GM04503 (cell line): ENCODE measurements at regions not wholly inside any gene's neighbourhood (a gene's known extent, or its start where the extent isn't known, plus 50 kb on each side); places are given as distances from the start of the nearest gene placed in this dataset.

ENCODE experiments used
- DNase-seq: peaks from one replicate; pipeline ENCODE4 v3.0.0-alpha.2; 2012; ENCODE audit warnings: low read depth

DNA sequence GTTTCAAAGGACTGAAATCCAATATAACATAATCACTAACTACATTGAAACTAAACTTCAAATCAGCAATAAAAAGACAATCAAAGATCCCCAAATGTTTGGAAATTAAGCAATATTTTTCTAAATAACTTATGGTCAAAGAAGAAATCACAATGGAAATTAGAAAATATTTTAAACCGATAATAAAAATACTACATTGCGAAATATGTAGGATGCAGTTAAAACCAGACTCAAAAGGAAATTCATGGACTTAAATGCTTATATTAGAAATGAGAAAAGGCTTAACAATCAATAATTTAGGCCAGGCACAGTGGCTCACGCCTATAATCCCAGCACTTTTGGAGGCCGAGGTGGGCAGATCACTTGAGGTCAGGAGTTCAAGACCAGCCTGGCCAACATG lies 79.0 kb upstream of the HAAO start:
- no peak for DNase-seq

DNA sequence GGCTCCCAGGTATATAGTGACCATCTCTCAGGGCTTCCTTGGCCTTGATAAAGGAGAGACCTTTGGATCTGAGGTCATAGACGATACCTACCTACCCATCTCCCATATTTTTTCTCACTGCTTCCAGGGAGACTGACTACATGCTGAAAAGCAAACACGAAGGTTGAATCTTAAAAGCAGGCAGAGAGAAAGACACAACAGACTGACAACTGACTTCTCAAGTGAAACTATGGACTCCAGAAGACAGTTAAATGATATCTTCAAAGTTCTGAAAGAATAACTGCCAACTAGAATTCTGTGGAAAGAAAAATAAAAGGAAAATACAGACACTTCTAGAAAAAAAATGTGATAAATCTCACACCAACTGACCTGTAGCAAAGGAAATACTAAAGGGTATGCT lies 76.5 kb upstream of the HAAO start:
- no peak for DNase-seq

DNA sequence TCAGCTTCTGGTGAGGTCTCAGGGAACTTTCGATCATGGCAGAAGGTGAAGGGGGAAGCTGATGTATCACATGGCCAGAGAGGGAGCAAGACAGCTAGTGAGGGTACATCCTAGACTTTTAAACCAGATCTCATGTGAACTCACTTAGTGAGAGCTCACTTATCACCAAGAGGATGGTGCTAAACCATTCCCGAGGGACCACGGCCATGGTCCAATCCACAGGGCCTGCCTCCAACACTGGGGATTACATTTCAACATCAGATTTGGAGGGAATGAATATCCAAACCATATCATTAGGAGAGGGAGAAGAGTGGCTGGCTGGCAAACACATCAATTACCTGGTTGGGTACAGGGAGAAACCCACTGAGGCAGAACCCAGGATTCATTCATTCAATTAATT lies 75.7 kb upstream of the HAAO start:
- DNase-seq: no peak

DNA sequence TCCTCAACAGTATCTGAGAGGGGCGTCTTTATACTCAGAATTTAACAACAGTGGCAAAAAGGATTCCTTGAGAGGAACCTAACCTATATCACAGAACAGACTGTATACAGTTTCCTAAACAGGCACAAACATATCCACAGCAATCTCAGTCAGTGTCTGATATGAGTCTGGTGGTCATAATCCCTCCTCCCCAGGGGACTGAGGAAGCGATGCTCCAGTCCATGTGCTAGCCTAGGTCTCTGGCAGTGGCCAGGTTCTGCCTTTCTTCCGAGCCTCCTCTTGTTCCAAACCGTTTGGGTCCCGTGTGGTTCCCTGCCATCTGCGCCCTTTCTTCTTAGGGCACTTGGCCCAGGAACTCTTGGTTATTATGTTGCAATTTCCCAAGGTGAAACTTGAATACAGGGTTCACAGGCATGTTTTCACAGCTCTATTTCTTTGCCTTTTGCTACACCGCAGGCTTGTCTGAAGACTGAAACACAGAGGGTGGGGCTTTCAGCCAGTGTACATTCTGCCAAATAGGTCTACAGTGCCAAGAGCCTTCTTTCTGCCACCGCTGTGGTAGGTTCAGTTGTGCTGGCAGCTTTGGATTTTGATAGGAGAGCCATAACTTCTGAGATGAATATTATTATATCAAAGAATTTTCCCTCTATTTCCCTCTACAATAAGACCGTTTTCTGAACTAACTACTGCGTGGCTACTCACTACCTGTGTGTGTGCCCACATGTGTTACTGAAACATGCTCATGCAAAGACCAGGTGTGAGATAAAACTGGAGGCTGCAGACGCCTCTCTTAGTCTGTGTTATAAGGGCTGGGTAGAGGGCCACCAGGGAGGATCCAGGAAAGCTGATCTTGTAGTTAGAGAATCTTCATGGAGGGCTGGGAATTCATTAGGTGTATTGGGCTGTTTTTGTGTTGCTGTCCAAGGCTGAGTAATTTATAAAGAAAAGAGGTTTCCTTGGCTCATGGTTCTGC lies 75.0 kb upstream of the HAAO start:
- DNase-seq: no peak

DNA sequence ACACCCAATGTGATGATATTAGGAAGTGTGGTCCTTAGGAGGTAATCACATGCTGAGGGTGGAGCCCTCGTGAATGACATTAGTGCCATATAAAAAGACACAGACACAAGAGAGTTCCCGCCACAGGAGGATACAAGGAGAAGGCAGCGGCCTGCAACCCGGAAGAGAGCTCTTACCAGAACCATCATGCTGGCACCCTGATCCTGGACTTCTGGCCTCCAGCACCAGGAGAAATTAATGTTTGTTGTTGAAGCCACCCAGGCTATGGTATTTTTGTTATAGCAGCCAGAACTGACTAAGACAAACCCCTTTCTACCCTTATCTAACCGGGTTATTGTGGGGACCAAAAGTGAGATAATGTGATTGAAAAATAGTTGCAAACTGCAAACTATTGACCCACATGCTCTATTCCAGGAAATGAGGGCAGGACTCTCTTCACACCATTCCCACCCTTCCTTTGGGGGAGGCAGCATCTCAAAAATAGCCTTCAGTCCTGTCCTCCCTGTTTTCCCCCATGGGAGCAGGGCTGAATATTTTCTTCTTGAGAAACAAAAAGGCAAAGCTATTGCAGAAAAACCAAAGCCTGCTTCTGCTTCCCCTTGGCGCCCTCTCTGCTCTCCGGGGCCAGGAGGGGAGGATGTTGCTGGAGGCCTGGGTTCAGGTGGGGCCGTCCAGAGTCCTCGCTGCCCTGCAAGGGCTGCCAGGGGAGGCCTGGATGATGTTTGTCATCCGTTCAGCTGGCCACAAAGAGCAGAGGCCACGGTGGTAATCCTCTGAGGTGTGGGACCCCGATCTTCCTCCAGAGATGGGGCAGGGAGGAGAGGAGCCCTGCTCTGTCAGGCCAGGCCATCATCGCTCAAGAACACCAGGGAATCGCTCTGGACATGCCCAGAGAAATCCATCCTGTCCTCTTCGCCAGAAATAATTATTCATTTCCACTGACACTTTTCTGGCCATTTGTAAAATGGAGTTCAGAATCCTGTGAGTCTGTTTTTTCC lies 73.8 kb upstream of the HAAO start:
- DNase-seq: no peak

DNA sequence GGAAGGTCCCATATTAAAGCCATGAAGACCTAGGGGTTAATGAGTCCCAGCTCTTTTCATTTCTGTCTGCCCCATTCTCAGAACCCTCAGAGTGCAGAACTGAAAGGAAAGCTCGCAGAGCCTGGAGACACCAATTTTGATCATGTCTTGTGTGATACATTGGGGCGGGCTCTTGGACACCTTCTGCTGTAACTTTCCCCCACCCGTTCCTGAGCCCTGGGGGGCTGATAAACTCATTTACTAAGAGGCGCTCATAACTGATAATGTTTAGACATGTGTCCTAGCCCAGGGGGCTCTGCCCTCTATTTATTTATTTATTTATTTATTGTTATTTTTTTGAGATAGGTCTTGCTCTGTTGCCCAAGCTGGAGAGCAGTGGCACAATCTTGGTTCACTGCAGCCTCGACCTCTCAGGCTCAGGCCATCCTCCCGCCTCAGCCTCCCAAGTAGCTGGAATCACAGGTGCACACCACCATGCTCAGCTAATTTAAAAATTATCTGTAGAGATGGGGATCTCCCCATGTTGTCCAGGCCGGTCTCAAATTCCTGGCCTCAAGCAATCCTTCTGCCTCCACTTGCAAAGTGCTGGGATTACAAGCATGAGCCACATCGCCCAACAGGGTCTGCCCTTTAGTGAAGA lies 72.4 kb upstream of the HAAO start:
- DNase-seq: no peak

DNA sequence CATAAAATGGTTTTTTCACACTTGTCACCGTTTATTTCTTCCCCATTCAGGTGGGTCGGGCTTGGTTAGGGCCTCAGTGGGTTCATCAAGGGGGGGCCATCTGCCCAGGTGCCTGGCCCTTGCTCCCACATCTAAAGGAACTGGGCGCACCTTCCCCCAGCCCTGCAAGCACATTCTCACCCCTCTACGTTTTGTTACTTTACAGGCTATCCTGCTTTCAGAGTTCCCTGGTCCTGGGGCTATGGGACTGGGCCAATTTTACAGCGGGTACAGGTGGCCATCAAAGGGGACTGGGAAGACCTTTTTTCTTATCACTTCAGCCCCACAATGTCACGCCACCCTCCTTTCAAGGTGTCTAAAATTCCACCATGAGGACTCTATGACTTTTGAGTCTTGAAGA lies 71.8 kb upstream of the HAAO start:
- no peak for DNase-seq

DNA sequence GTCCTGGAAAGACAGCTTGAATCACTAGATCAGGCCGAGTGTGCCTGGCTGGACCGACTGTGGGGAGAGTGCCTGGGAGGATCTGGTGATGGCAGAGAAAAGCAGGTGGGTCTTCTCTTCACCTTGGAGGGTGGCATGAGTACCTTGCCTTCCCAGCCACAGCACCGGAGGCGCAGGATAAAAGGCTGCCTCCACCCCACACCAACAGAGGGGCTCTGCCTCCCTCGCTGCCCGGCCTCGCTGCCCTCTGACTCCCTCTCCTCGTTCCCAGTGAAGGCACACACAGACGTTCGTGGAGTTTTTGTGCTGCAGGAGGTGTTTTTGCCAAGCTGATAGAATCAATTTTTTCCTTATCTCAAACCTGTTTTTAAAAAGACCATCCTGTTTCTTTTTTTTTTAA lies 71.4 kb upstream of the HAAO start:
- no peak for DNase-seq

DNA sequence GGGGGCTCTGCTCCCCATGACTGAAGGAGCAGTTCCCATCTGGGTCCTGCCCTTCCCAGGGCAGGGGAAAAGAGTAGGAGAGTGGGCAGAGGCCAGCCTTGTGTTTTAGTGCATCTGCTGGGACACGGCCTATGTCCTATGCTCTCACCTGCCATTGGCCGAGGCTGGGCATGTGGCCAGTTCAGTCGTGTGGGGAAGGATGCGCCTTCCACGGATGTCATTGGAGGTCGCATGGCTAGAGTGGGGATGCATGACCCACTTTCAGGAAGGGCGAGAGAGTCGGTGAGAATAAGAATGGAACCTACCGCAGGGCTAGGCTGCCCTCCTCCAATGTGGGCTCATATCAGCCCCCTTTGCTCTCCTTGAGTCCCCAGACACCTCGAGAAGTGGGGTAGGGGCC lies 70.9 kb upstream of the HAAO start:
- DNase-seq: no peak

DNA sequence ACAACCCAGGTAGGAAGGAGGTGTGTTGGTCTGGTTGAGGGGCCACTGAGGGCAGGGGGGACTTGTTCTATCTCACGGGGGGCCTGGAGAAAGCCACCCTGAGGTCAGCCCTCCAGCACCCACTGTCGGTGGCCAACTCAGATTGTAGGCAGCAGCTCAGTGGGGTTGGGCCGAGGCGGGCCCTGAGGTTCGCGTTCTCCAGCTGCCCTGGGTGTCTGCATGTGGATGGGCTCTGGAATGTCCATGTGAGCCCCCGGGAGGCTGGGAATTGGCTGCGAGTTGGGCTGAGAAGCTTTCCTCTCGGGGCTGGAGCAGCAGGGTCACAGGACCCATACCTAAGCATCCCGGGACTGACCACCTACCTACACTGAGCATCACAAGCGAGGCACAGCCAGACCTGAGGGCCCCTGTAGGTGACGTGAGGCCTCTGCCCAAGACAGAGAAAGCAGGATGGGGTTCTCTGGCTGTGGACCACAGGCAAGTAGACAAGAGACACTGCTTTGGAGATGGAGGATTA lies 70.3 kb upstream of the HAAO start:
- no peak for DNase-seq

DNA sequence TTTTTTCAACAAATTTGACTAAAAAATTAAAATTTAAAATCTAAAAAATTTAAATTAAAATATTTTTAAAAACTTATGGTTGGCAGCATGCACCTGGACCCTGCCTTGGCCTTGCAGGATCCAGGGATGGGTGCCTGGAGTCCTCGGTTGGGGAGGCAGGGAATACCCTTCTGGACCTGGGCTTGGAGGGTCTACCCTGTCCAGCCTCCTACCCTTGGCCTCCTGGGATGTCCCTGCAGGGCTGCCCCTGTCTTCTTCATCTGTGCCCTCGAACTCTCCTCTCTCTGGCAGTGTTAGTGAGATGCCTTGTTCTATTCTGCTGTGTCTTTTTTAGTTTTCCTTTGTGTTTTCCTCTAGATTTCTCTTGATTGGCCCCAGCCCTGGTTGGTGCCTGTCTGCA lies 68.9 kb upstream of the HAAO start:
- no peak for DNase-seq

DNA sequence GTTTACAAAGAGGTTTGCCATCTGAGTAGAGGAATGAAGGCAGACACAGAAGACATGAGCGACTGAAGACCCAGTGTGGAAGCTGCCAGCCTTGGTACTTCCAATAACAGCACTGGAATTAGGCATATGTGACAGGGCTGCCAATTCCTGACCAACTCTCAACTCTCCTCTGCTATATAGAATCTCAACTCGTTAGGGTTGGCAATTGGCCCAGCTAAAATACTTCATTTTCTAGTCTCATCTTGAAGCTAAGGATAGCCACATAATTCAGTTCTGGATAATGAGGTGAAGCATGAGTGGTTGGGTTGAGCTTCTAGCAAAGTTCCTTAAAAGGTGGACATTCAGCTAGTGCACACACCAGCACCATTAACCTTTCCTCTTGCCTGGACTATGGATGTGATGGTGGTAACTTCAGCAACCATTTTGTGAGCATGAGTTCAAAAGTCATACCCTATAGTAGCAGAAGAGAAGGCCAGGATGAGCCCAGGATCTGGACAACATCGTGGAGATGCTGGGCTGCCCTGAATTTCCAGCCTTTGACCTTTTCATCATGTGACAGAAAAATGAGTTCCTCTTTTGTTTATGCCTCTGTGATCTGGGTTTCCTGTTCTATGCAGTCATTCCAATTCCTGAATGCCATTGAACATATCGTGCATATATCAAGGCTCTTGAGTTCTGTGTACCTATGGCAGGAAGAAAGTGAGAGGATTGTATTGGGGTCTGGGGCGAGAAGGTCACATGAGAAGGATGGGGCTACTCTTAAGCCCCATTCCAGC lies 68.1 kb upstream of the HAAO start:
- DNase-seq: no peak

DNA sequence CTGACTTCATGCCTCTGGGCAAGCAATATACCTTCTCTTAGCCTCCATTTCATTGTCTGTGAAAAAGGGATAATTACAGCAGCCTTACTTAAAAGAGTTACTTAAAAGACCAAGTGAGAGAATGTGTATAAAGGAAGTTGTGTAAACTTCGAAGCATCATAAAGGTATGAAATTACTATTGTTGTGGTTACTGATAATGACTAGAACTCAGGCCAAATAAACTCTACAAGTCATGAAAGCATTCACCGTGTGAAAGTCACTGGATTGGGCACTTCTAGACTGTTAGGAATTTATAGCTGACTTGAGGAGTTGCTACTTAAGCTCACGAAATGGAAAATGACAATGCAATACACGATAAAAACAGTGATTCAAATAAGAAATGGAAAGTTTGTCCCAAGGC lies 67.4 kb upstream of the HAAO start:
- DNase-seq: no peak

DNA sequence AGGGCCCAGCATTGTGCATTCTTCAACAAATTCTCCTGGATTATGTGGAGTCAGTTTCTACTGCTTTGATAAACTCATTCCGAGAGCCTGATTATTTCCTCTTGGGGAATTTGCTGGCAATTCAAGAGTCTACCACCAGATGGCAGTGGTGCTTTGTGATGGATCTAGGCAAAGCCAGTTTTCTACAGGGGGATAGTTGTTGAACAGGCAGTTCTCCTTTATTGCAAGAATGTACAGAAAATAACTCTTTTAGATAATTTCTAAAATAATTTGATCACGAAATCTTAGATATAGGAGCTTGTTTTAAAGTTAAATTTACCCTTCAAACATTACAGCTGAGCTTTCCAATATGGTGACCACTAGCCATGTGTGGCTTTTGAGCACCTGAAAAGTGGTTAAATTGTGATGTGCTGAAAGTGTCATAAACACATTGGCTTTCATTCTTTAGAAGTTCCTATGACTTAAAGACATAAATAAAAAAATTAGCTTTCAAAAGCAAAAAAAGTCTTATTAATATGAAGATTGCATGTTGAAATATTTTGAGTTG lies 66.7 kb upstream of the HAAO start:
- peak; percentile 25 for DNase-seq

DNA sequence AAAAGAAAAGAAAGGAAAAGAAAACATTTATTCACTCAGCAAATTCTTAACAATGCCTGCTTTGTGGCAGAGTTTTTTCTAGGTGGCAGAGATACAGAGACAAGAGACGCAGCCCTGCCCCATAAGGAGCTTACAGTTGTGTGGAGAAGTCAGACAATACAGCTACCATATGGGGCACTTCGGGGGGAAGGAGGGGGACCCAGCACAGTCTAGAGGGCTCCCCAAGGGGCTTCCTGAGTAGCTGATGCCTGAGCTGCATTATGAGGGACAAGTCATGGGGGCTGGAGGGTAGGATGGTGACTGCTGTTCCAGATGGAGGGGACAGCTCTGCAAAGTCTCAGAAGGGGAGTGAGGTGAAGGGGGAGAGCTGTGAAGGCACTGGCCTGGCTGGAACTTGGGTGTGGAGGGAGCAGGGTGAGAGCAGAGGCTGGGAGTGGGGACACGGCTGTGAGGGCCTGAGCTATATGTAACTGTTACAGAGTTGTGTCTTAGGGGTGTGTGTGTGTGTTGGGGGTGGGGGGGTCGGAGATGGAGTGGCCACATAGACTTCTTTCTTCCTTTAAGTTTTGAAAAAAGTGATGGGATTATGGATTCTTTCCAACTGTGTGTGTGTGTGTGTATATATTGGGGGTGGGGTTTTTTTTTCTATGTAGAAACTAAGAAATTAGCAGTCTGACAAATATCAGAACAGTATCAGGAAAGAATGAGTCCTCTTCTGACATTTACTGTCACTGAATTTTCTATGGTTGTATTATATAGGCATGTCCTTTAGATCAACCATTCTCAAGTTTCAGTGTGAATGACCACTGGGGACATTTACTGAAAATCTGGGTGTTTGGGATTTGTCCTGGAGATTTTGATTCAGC lies 66.0 kb upstream of the HAAO start:
- no peak for DNase-seq

DNA sequence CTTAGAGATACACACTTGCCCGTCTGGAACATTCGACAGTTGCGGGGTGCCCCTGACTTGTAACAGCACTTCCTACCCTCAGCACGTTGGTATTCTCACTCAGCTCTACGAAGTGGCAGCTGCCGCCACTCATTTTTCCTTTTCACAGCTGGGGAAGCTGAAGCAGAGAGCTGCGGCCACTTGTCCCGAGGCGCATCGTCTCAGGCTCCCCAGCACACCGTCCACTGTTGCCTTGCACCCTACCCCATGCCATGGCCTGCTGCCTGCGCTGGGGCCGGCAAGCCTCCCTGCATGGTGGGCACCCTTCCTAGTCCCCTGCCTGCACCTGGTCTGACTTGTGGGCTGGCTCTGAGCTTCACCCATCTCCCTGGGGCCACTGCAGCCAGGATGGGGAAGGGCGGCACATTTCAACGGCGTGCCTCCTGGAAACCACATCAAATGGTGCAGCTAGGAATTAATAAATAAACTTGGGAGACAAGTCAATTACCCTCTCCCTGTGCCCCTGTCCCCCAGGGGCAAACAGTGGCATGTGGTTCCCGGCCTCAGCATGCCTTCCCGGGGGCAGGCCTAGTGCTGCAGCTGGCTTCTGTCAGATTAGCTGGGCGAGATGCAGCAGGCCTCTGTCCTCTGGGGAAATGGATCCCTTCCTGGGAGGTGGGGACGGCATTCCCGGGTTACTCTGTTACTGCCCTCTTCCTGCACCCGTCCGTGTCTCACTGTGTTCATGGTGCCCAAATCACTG lies 64.7 kb upstream of the HAAO start:
- DNase-seq: no peak

DNA sequence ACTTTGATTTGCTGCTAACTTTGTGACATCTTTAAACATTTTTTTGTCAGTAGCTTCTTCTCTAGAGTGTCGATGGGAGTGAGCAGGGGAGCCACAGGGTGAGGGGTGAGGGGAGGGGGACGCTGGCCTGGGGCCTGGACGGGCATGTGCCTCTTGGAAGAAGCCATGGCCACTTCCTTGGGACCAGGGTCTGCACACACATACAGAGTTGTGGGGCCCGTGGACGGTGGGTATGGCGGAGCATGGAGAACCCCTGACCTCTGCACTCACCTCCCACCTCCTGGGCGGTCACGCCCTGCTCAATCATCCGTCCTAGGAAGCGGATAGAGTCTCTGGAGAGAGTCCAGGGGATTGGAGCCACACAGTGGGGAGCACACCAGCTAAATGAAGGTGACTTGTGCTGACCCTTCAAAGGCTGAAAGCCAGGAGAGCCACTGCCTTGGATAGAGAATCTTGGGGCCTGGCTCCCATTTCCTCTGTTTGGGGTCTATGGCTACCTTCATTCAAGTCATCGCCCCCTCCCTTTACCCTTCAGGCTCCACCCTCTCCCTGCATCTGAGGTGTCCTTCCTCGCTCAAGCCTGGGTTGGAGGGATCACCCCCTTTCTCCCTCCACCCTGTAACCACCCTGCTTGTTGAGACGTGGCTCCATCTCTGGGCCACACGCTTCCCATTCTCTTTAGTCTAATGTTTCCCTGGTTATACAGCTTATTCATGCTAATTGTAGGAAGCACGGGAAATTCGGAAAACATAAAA lies 63.9 kb upstream of the HAAO start:
- DNase-seq: no peak

DNA sequence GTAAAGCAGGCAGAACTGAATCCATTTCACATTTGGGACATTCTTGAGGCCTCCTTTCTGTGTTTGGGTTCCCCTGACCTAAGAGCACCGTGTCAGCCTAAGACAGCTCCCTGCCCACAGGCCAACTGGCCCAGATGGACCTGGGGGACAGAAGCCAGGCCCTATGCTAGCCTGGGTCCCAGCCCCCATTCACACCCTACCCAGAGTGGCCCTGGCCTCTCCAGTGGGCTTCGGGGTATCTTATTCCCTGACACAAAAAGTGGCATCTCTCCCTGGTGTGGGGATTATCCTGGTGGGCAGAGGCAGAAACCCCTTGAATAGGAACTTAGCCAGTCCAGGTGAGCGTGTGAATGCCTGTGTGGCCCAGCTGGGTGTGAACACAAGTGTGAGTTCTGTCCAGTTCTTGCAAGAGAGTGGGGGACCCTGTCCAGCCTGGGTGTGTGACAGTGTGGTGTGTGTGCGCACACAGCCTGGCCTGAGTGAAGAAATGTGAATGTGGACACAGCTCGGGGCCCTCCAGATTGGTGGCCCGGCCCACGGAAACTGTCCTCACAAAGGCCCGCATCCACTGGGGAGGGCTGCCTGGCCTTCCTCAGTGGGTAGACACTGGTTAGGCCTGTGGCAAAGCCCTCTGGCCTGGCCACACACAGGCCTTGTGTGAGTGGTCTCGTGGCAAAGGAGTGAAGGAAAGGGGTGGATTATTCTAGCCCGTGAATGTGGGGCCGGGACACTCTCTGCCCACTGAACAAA lies 63.0 kb upstream of the HAAO start:
- no peak for DNase-seq
